ENCODE measurements at regions not wholly inside any gene's neighbourhood (a gene's known extent, or its start where the extent isn't known, plus 50 kb on each side); places are given as distances from the start of the nearest gene placed in this dataset.

- H3K9me3 ChIP-seq, result peaks cover 4% of the 10 kb centered on the region
- no peak overlapping the region for H3K27ac ChIP-seq
- H3K4me1 ChIP-seq, result no peaks in the 10 kb centered on the region
- H3K36me3 ChIP-seq, result no peaks in the 10 kb centered on the region
- TF ChIP-seq POLR2A (IDR thresholded peaks at IDR 0.05), result no peak
- no peak for TF ChIP-seq EP300 (IDR thresholded peaks at IDR 0.05)
- H3K4me3 ChIP-seq, result no peak overlapping the region
- no peaks in the 10 kb centered on the region for H3K27me3 ChIP-seq
- DNase-seq (ENCODE audit: low spot score in 2 of 2), result no peak
- WGBS, result 57% methylated on average over 3 of the region's 3 CpGs
Observed at GRCh38 chr18:4582431-4583335, 127.6 kb upstream of the DLGAP1 start.

- Histone ChIP-seq H3K4me3 (no peak overlapping the region), H3K9me3 (peaks cover 4% of the 10 kb centered on the region), H3K36me3 (no peaks in the 10 kb centered on the region), H3K4me1 (no peaks in the 10 kb centered on the region), H3K27me3 (no peaks in the 10 kb centered on the region), H3K27ac (no peak overlapping the region)
- WGBS, result 82% methylated on average over 2 of the region's 2 CpGs
- TF ChIP-seq EP300 (IDR thresholded peaks at IDR 0.05) (no peak), POLR2AphosphoS5 (IDR thresholded peaks at IDR 0.05) (no peak), POLR2A (IDR thresholded peaks at IDR 0.05) (no peak), CTCF (IDR thresholded peaks at IDR 0.05) (no peak)
- no peak for DNase-seq (ENCODE audit: low spot score in 2 of 2)
Observed at GRCh38 chr18:4581966-4582365, 126.9 kb upstream of the DLGAP1 start.

- Histone ChIP-seq H3K27ac (no peak overlapping the region), H3K9me3 (peaks cover 7% of the 10 kb centered on the region), H3K36me3 (no peaks in the 10 kb centered on the region), H3K27me3 (no peaks in the 10 kb centered on the region), H3K4me3 (no peak overlapping the region), H3K4me1 (no peaks in the 10 kb centered on the region)
- DNase-seq (ENCODE audit: low spot score in 2 of 2), result no peak
- TF ChIP-seq EP300 (IDR thresholded peaks at IDR 0.05) (no peak), POLR2A (IDR thresholded peaks at IDR 0.05) (no peak)
- 96% methylated on average over 5 of the region's 5 CpGs for WGBS
Observed at GRCh38 chr18:4578449-4578848, 123.3 kb upstream of the DLGAP1 start.

- peaks cover 7% of the 10 kb centered on the region for H3K9me3 ChIP-seq
- no peaks in the 10 kb centered on the region for H3K27me3 ChIP-seq
- no peak for DNase-seq (ENCODE audit: low spot score in 2 of 2)
- no peak overlapping the region for H3K27ac ChIP-seq
- TF ChIP-seq POLR2AphosphoS5 (IDR thresholded peaks at IDR 0.05) (no peak), EP300 (IDR thresholded peaks at IDR 0.05) (no peak), CTCF (IDR thresholded peaks at IDR 0.05) (no peak), POLR2A (IDR thresholded peaks at IDR 0.05) (no peak)
- 96% methylated on average over 3 of the region's 3 CpGs for WGBS
- no peaks in the 10 kb centered on the region for H3K4me1 ChIP-seq
- no peaks in the 10 kb centered on the region for H3K36me3 ChIP-seq
- no peak overlapping the region for H3K4me3 ChIP-seq
Observed at GRCh38 chr18:4573735-4574134, 118.6 kb upstream of the DLGAP1 start.

GRCh38 chr18:4557502-4557901 lies 102.4 kb upstream of the DLGAP1 start:
- Histone ChIP-seq H3K27ac (no peak overlapping the region), H3K4me3 (no peak overlapping the region), H3K4me1 (no peaks in the 10 kb centered on the region), H3K27me3 (no peaks in the 10 kb centered on the region), H3K36me3 (no peaks in the 10 kb centered on the region), H3K9me3 (no peaks in the 10 kb centered on the region)
- 64% methylated on average over 3 of the region's 3 CpGs for WGBS
- TF ChIP-seq POLR2AphosphoS5 (IDR thresholded peaks at IDR 0.05) (no peak), CTCF (IDR thresholded peaks at IDR 0.05) (no peak), POLR2A (IDR thresholded peaks at IDR 0.05) (no peak), EP300 (IDR thresholded peaks at IDR 0.05) (no peak)
- DNase-seq (ENCODE audit: low spot score in 2 of 2), result no peak

GRCh38 chr18:4551001-4551360 lies 95.9 kb upstream of the DLGAP1 start:
- Histone ChIP-seq H3K27ac (no peak overlapping the region), H3K4me3 (no peak overlapping the region), H3K36me3 (no peaks in the 10 kb centered on the region), H3K9me3 (no peaks in the 10 kb centered on the region), H3K27me3 (no peaks in the 10 kb centered on the region), H3K4me1 (no peaks in the 10 kb centered on the region)
- no peak for TF ChIP-seq EP300 (IDR thresholded peaks at IDR 0.05)
- TF ChIP-seq POLR2A (IDR thresholded peaks at IDR 0.05), result no peak
- no peak for TF ChIP-seq CTCF (IDR thresholded peaks at IDR 0.05)
- no peak for TF ChIP-seq POLR2AphosphoS5 (IDR thresholded peaks at IDR 0.05)
- 47% methylated on average over 1 of the region's 1 CpG for WGBS
- no peak for DNase-seq (ENCODE audit: low spot score in 2 of 2)

All from suprapubic skin (tissue), 4 donors.